ENCODE measurements at regions not wholly inside any gene's neighbourhood (a gene's known extent, or its start where the extent isn't known, plus 50 kb on each side); places are given as distances from the start of the nearest gene placed in this dataset.
"Not testable (repeated sequence)": the region's sequence is repeated elsewhere in the genome, so short reads cannot be mapped to it uniquely, and the experiment has no call there.

GRCh38 chr3:5606884-5607472 lies 419.5 kb downstream of the EDEM1 start:
- Histone ChIP-seq H3K27ac (replicated peaks) (no peak overlapping the region), H3K27me3 (ENCODE audit: low read depth) (no peaks in the 10 kb centered on the region), H3K36me3 (no peaks in the 10 kb centered on the region), H3K4me3 (no peak overlapping the region), H3K9me3 (replicated peaks) (peaks cover 31% of the 10 kb centered on the region), H3K4me1 (no peaks in the 10 kb centered on the region)
- no peak for DNase-seq
- intact Hi-C loops (cut with micrococcal nuclease): no loop called here
- no peak for TF ChIP-seq CTCF (IDR thresholded peaks at IDR 0.05; ENCODE audit: borderline replicate concordance)

- DNase-seq: no peak
- Histone ChIP-seq H3K27me3 (ENCODE audit: low read depth) (no peaks in the 10 kb centered on the region), H3K27ac (replicated peaks) (no peak overlapping the region), H3K4me1 (no peaks in the 10 kb centered on the region), H3K36me3 (no peaks in the 10 kb centered on the region), H3K9me3 (replicated peaks) (peaks cover 25% of the 10 kb centered on the region), H3K4me3 (no peak overlapping the region)
- TF ChIP-seq CTCF (IDR thresholded peaks at IDR 0.05; ENCODE audit: borderline replicate concordance): no peak
- intact Hi-C loops (cut with micrococcal nuclease): no loop called here
Observed at GRCh38 chr3:5607581-5607980, 420.1 kb downstream of the EDEM1 start.

- DNase-seq; intact Hi-C loops (cut with micrococcal nuclease); H3K27me3 ChIP-seq (ENCODE audit: low read depth); H3K4me1 ChIP-seq; H3K27ac ChIP-seq (replicated peaks); H3K4me3 ChIP-seq; H3K36me3 ChIP-seq: not testable (repeated sequence)
- peaks cover 14% of the 10 kb centered on the region for H3K9me3 ChIP-seq (replicated peaks)
Observed at GRCh38 chr3:5608971-5609370, 421.5 kb downstream of the EDEM1 start.

GRCh38 chr3:5613599-5613998 lies 426.1 kb downstream of the EDEM1 start:
- Histone ChIP-seq H3K27me3 (ENCODE audit: low read depth) (no peaks in the 10 kb centered on the region), H3K36me3 (no peaks in the 10 kb centered on the region), H3K4me3 (no peak overlapping the region), H3K27ac (replicated peaks) (no peak overlapping the region), H3K9me3 (replicated peaks) (no peaks in the 10 kb centered on the region), H3K4me1 (no peaks in the 10 kb centered on the region)
- DNase-seq: no peak
- intact Hi-C loops (cut with micrococcal nuclease): no loop called here
- no peak for TF ChIP-seq CTCF (IDR thresholded peaks at IDR 0.05; ENCODE audit: borderline replicate concordance)

GRCh38 chr3:5616873-5617272 lies 429.4 kb downstream of the EDEM1 start:
- Histone ChIP-seq H3K36me3 (no peaks in the 10 kb centered on the region), H3K27me3 (ENCODE audit: low read depth) (no peaks in the 10 kb centered on the region), H3K4me1 (no peaks in the 10 kb centered on the region), H3K27ac (replicated peaks) (no peak overlapping the region), H3K4me3 (no peak overlapping the region), H3K9me3 (replicated peaks) (peaks cover 15% of the 10 kb centered on the region)
- intact Hi-C loops (cut with micrococcal nuclease): no loop called here
- TF ChIP-seq CTCF (IDR thresholded peaks at IDR 0.05; ENCODE audit: borderline replicate concordance): no peak
- no peak for DNase-seq

GRCh38 chr3:5618170-5618569 lies 430.7 kb downstream of the EDEM1 start:
- no peak for DNase-seq
- H3K4me3 ChIP-seq: no peak overlapping the region
- no peak for TF ChIP-seq CTCF (IDR thresholded peaks at IDR 0.05; ENCODE audit: borderline replicate concordance)
- H3K4me1 ChIP-seq: no peaks in the 10 kb centered on the region
- no peaks in the 10 kb centered on the region for H3K36me3 ChIP-seq
- intact Hi-C loops (cut with micrococcal nuclease): no loop called here
- H3K9me3 ChIP-seq (replicated peaks): peaks cover 28% of the 10 kb centered on the region
- no peaks in the 10 kb centered on the region for H3K27me3 ChIP-seq (ENCODE audit: low read depth)
- H3K27ac ChIP-seq (replicated peaks): no peak overlapping the region

All from left ventricle myocardium inferior (tissue), 1 donor.